ENCODE measurements at regions not wholly inside any gene's neighbourhood (a gene's known extent, or its start where the extent isn't known, plus 50 kb on each side); places are given as distances from the start of the nearest gene placed in this dataset.

GRCh38 chr12:4855121-4855924 is 54.4 kb upstream of the KCNA1 start:
- TF ChIP-seq CTCF (IDR thresholded peaks at IDR 0.05) (peak; percentile 86), EZH2 (IDR thresholded peaks at IDR 0.05; ENCODE audit: borderline replicate concordance, insufficient read depth, low read depth, low read length, poor library complexity, severe bottlenecking) (no peak)

Measured in B cell (primary cell).